Smooth muscle cell (in vitro differentiated cells): ENCODE measurements at regions not wholly inside any gene's neighbourhood (a gene's known extent, or its start where the extent isn't known, plus 50 kb on each side); places are given as distances from the start of the nearest gene placed in this dataset.

Experiments
- DNase-seq: peaks from one replicate; lab custom pipeline; 2025; ENCODE audit not compliant: unreplicated experiment; lab: John Stamatoyannopoulos, UW
- H2AFZ ChIP-seq: fragments of 200-600 bp; sonication (generic); 2 replicates; pipeline ENCODE4 v1.6.0; 2016; ENCODE audit warnings: antibody characterized with exemption, low read depth, mild to moderate bottlenecking
- H3F3A ChIP-seq: fragments of 200-600 bp; sonication (generic); 2 replicates; pipeline ENCODE4 v1.6.0; 2017; ENCODE audit warnings: antibody characterized with exemption, low read depth
- H3K27ac ChIP-seq: fragments of 200-600 bp; sonication (generic); 2 replicates; pipeline ENCODE4 v1.5.1; 2016; ENCODE audit warnings: low read depth, mild to moderate bottlenecking
- H3K27me3 ChIP-seq: fragments of 200-600 bp; sonication (generic); 2 replicates; pipeline ENCODE4 v1.6.1; 2016; ENCODE audit warnings: low read depth, mild to moderate bottlenecking
- H3K36me3 ChIP-seq: fragments of 200-600 bp; sonication (generic); 2 replicates; pipeline ENCODE4 v1.5.1; 2016; ENCODE audit warnings: low read depth
- H3K4me1 ChIP-seq: fragments of 200-600 bp; sonication (generic); 2 replicates; pipeline ENCODE4 v1.5.1; 2016; ENCODE audit warnings: low read depth
- H3K4me2 ChIP-seq: fragments of 200-600 bp; sonication (generic); 2 replicates; pipeline ENCODE4 v1.6.0; 2016; ENCODE audit warnings: mild to moderate bottlenecking
- H3K4me3 ChIP-seq: fragments of 200-600 bp; sonication (generic); 2 replicates; pipeline ENCODE4 v1.5.1; 2016; ENCODE audit warnings: mild to moderate bottlenecking
- H3K79me2 ChIP-seq: fragments of 200-600 bp; sonication (generic); 2 replicates; pipeline ENCODE4 v1.6.0; 2016; ENCODE audit warnings: low read depth, mild to moderate bottlenecking
- H3K9ac ChIP-seq: fragments of 200-600 bp; sonication (generic); 2 replicates; pipeline ENCODE4 v1.6.0; 2016; ENCODE audit warnings: low read depth
- H3K9me3 ChIP-seq: fragments of 200-600 bp; sonication (generic); replicated peaks from 2 replicates; pipeline ENCODE4 v1.5.1; 2016; ENCODE audit warnings: low read depth
- H4K20me1 ChIP-seq: fragments of 200-600 bp; sonication (generic); 2 replicates; pipeline ENCODE4 v1.6.0; 2016; ENCODE audit warnings: low read depth
- CTCF ChIP-seq: fragments of 200-600 bp; sonication (generic); IDR thresholded peaks from 2 replicates; pipeline ENCODE4 v1.5.1; 2017; ENCODE audit warnings: borderline replicate concordance, mild to moderate bottlenecking, antibody characterized with exemption; ENCODE audit not compliant: insufficient read depth, poor library complexity, severe bottlenecking
- WGBS: methylation state at CpG from one replicate; pipeline ENCODE4 v1.1.7; 2016; ENCODE audit warnings: low lambda C conversion rate; 5-methylcytosine and 5-hydroxymethylcytosine counted together

DNA sequence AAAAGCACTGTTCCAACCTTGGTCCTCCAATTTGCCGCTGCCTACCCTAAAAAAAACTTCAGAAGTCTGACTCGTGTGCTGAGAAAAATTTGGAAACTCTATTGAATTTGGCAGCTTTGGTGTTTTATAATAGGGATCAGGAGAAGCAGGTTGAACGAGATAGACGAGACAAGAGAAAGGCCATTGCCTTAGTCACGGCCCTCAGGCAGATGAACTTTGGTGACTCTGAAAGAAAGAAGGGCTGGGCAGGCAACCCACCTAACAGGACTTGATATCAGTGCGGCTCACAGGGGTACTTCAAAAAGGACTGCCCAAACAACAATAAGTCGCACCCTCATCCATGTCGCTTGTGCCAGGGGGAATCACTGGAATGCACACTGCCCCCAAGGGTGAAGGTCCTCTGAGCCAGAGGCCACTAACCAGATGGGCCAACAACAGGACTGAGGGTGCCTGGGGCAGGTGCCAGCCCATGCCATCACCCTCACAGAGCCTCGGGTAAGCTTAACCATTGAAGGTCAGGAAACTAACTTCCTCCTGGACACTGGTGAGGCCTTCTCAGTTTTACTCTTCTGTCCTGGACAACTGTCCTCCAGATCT, 102.5 kb upstream of the SSTR1 start:
- no peak for DNase-seq
- no peaks in the 10 kb centered on the region for H3K79me2 ChIP-seq

GRCh38 chr14:38107216-38107631, 100.5 kb upstream of the SSTR1 start:
- no peaks in the 10 kb centered on the region for H3K4me1 ChIP-seq
- H3K9me3 ChIP-seq: no peaks in the 10 kb centered on the region
- H2AFZ ChIP-seq: no peak overlapping the region
- H3K27ac ChIP-seq: no peak overlapping the region
- H3K9ac ChIP-seq: no peak overlapping the region
- no peak overlapping the region for H3K4me2 ChIP-seq
- no peaks in the 10 kb centered on the region for H4K20me1 ChIP-seq
- no peaks in the 10 kb centered on the region for H3K27me3 ChIP-seq
- no peak for DNase-seq
- no peaks in the 10 kb centered on the region for H3K79me2 ChIP-seq
- TF ChIP-seq CTCF: no peak
- no peaks in the 10 kb centered on the region for H3F3A ChIP-seq
- no peak overlapping the region for H3K4me3 ChIP-seq
- WGBS: 97% methylated on average over 2 of the region's 2 CpGs
- H3K36me3 ChIP-seq: no peaks in the 10 kb centered on the region

More for the DNA sequence above, 102.5 kb upstream of the SSTR1 start:
- 79% methylated on average over 9 of the region's 9 CpGs for WGBS
- no peak overlapping the region for H2AFZ ChIP-seq
- H3K9me3 ChIP-seq: no peaks in the 10 kb centered on the region
- H3K36me3 ChIP-seq: no peaks in the 10 kb centered on the region
- H4K20me1 ChIP-seq: no peaks in the 10 kb centered on the region
- no peak overlapping the region for H3K4me2 ChIP-seq
- TF ChIP-seq CTCF: no peak
- H3K9ac ChIP-seq: no peak overlapping the region
- H3K4me1 ChIP-seq: no peaks in the 10 kb centered on the region
- H3K27me3 ChIP-seq: no peaks in the 10 kb centered on the region
- H3F3A ChIP-seq: no peaks in the 10 kb centered on the region
- no peak overlapping the region for H3K4me3 ChIP-seq
- no peak overlapping the region for H3K27ac ChIP-seq

GRCh38 chr14:38108681-38109080, 99.0 kb upstream of the SSTR1 start:
- Histone ChIP-seq H3K4me3 (no peak overlapping the region), H3F3A (no peaks in the 10 kb centered on the region), H3K27ac (peak overlapping the region; percentile 31), H3K4me1 (no peaks in the 10 kb centered on the region), H3K9ac (no peak overlapping the region), H3K27me3 (no peaks in the 10 kb centered on the region), H3K4me2 (no peak overlapping the region), H3K79me2 (no peaks in the 10 kb centered on the region), H3K9me3 (no peaks in the 10 kb centered on the region), H4K20me1 (no peaks in the 10 kb centered on the region), H3K36me3 (no peaks in the 10 kb centered on the region), H2AFZ (peak overlapping the region; percentile 9)
- no peak for TF ChIP-seq CTCF
- DNase-seq: no peak
- 26% methylated on average over 2 of the region's 2 CpGs for WGBS

DNA sequence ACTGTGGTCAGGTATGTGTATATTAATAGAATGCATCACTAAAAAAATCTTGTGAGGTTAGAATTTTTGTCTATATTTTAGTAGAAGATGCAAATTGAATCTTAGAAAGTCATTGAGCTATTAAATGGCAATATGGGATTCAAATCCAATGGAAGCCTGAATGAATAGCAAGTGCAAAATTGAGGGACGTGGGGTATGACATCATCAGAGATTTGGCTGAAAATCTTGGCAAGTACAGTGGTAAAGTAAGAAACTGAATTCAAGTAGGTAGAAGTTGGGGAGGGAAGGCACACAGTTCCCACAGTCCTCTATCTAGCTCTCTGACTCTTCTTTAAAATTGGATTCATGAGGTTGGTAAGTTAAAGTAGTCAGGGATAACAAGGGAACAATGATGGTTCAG, 97.4 kb upstream of the SSTR1 start:
- WGBS: 100% methylated on average over 1 of the region's 1 CpG
- H3K27me3 ChIP-seq: no peaks in the 10 kb centered on the region
- TF ChIP-seq CTCF: no peak

More for the DNA sequence above, 97.4 kb upstream of the SSTR1 start:
- Histone ChIP-seq H3K9me3 (no peaks in the 10 kb centered on the region), H4K20me1 (no peaks in the 10 kb centered on the region), H3K4me2 (no peak overlapping the region), H3K4me1 (no peaks in the 10 kb centered on the region), H3K4me3 (no peak overlapping the region), H3K27ac (no peak overlapping the region), H3F3A (no peaks in the 10 kb centered on the region), H3K36me3 (no peaks in the 10 kb centered on the region), H3K79me2 (no peaks in the 10 kb centered on the region), H2AFZ (no peak overlapping the region), H3K9ac (no peak overlapping the region)
- DNase-seq: no peak
